Heart left ventricle (tissue), 16 donors: ENCODE measurements at regions not wholly inside any gene's neighbourhood (a gene's known extent, or its start where the extent isn't known, plus 50 kb on each side); places are given as distances from the start of the nearest gene placed in this dataset.
"Not testable (repeated sequence)": the region's sequence is repeated elsewhere in the genome, so short reads cannot be mapped to it uniquely, and the experiment has no call there.

Source experiments
- ATAC-seq, 4 donors: fragments of 200-7000 bp; cut with Tn5 transposase; one replicate each; pipeline ENCODE4 v1.9.1; 2020 to 2022; ENCODE audit warnings: moderate library complexity in 4 of 4, mild to moderate bottlenecking in 3 of 4, moderate number of reproducible peaks in 1 of 4
- DNase-seq, 5 donors: peaks; one replicate each; pipeline ENCODE4 v3.0.0-alpha.2; 2020
- H3K27ac ChIP-seq, 12 donors: fragments of 200-600 bp; sonication (generic) in 4 of 12; one replicate each; pipeline versions ENCODE4 v1.5.0 to v1.8.0; 2016 to 2022; ENCODE audit warnings: mild to moderate bottlenecking in 2 of 12
- H3K27me3 ChIP-seq, 9 donors: fragments of 200-600 bp; sonication (generic) in 2 of 9; one replicate each; pipeline versions ENCODE4 v1.5.1 to v1.8.0; 2016 to 2022; ENCODE audit warnings: mild to moderate bottlenecking in 3 of 9
- H3K36me3 ChIP-seq, 9 donors: fragments of 200-600 bp; sonication (generic) in 2 of 9; one replicate each; pipeline versions ENCODE4 v1.5.0 to v1.8.0; 2018 to 2022; ENCODE audit warnings: mild to moderate bottlenecking in 2 of 9
- H3K4me1 ChIP-seq, 12 donors: fragments of 200-600 bp; sonication (generic) in 4 of 12; one replicate each; pipeline versions ENCODE4 v1.5.0 to v1.8.0; 2016 to 2022; ENCODE audit warnings: mild to moderate bottlenecking in 3 of 12
- H3K4me3 ChIP-seq, 12 donors: fragments of 200-600 bp; sonication (generic) in 4 of 12; one replicate each; pipeline versions ENCODE4 v1.5.0 to v1.8.0; 2017 to 2022; ENCODE audit warnings: mild to moderate bottlenecking in 9 of 12, moderate library complexity in 4 of 12
- H3K9me3 ChIP-seq, 12 donors: fragments of 200-600 bp; sonication (generic) in 4 of 12; one replicate each; pipeline versions ENCODE4 v1.5.0 to v1.8.0; 2016 to 2022; ENCODE audit warnings: mild to moderate bottlenecking in 1 of 12
- POLR2A ChIP-seq, 2 donors: fragments of 450-650 bp; IDR thresholded peaks; one replicate each; pipeline ENCODE4 v1.6.1; 2017; ENCODE audit warnings: antibody characterized with exemption in 2 of 2, mild to moderate bottlenecking in 2 of 2, moderate library complexity in 2 of 2
- WGBS, 4 donors: extraction: QIAGEN DNeasy Blood & Tissue Kit in 2 of 4; methylation state at CpG; one replicate each; pipeline versions ENCODE4 v1.1.5 to v1.1.7; 2013 to 2018; 5-methylcytosine and 5-hydroxymethylcytosine counted together
- intact Hi-C, 10 donors: fragments of 100-400 bp; cut with DNase I; formaldehyde crosslinking; loops; one replicate each; pipeline versions ENCODE4 v1.11.1 to v1.14.2; 2022
- TF ChIP-seq, protein P1 (sequence below), 12 donors: fragments of 200-600 bp; sonication (generic) in 4 of 12; IDR thresholded peaks; one replicate each; pipeline versions ENCODE4 v1.5.0 to v1.8.0; 2018 to 2022; ENCODE audit warnings: antibody characterized with exemption in 12 of 12, mild to moderate bottlenecking in 5 of 12
- donor health status: ischemic (EF 13 %, LVEDD 7.1; RV severe dilation, severe dysfunction).
- donor health status: healthy with polysubstance abuse.
- donor health status: DM: no; HTN: yes; CAD: no.
- donor health status: DM: no; HTN: no; CAD: no.
- donor health status: ischemic (EF 25% LVEDD 6.9; RV normal size, moderate dysfunction).
- donor health status: ischemic (EF 25% LVEDD 5.7; RV mildly dilated, moderate dysfunction).
- donor health status: healthy.
- donor health status: DM: yes; HTN: yes; CAD: no.
- donor health status: ischemic (EF 35%, LVEDD 5.7; RV mildly dilated, moderate dysfunction).
- donor health status: nonischemic (EF 11% LVEDD 7.7; RV severe dilation, severe dysfunction).
- donor health status: DM: yes; HTN: yes; CAD: no.
- donor health status: PGD.
- donor health status: ischemic (EF 29% LVEDD 5.4; RV normal size, mild dysfunction).
- donor health status: nonischemic (EF 23%, LVEDD 6.1; RV moderate dilation, normal function).

- H3K36me3 ChIP-seq, result no peaks in the 10 kb centered on the region
- intact Hi-C loops, result no loop called here
- no peaks in the 10 kb centered on the region for H3K9me3 ChIP-seq
- H3K4me3 ChIP-seq, result no peak overlapping the region
- no peak for TF ChIP-seq POLR2A (IDR thresholded peaks at IDR 0.05)
- TF ChIP-seq, protein P1, sequence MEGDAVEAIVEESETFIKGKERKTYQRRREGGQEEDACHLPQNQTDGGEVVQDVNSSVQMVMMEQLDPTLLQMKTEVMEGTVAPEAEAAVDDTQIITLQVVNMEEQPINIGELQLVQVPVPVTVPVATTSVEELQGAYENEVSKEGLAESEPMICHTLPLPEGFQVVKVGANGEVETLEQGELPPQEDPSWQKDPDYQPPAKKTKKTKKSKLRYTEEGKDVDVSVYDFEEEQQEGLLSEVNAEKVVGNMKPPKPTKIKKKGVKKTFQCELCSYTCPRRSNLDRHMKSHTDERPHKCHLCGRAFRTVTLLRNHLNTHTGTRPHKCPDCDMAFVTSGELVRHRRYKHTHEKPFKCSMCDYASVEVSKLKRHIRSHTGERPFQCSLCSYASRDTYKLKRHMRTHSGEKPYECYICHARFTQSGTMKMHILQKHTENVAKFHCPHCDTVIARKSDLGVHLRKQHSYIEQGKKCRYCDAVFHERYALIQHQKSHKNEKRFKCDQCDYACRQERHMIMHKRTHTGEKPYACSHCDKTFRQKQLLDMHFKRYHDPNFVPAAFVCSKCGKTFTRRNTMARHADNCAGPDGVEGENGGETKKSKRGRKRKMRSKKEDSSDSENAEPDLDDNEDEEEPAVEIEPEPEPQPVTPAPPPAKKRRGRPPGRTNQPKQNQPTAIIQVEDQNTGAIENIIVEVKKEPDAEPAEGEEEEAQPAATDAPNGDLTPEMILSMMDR (IDR thresholded peaks at IDR 0.05), result no peak
- ATAC-seq (no peak), DNase-seq (no peak)
- H3K4me1 ChIP-seq, result no peaks in the 10 kb centered on the region
- no peak overlapping the region for H3K27ac ChIP-seq
- H3K27me3 ChIP-seq, result no peaks in the 10 kb centered on the region
- 82 to 91% (median 84%) methylated on average over 1 of the region's 1 CpG for WGBS, 4 donors
Measured at GRCh38 chr12:78293059-78293686, 462.5 kb downstream of the NAV3 start.

DNA sequence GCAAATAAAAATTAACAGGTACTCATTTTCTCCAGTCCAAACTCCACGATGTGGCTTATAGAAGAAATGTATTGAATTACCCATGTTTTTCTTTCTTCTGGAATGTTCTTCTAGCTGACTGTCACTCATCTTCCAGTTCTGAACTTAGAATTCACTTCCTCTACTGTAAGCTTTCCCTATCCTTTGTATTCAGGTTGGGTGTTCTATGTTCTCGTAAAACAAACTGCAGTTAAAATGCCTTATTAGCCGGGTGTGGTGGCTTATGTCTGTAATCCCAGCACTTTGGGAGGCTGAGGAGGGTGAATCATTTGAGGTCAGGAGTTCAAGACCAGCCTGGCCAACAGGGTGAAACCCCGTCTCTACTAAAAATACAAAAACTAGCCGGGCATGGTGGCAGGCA, 470.6 kb downstream of the NAV3 start:
- DNase-seq, intact Hi-C loops, H3K4me3 ChIP-seq, H3K27me3 ChIP-seq, H3K4me1 ChIP-seq, H3K9me3 ChIP-seq, H3K36me3 ChIP-seq, H3K27ac ChIP-seq, ATAC-seq: not testable (repeated sequence)
- 81 to 93% (median 86%) methylated on average over 5 of the region's 5 CpGs for WGBS, 4 donors

DNA sequence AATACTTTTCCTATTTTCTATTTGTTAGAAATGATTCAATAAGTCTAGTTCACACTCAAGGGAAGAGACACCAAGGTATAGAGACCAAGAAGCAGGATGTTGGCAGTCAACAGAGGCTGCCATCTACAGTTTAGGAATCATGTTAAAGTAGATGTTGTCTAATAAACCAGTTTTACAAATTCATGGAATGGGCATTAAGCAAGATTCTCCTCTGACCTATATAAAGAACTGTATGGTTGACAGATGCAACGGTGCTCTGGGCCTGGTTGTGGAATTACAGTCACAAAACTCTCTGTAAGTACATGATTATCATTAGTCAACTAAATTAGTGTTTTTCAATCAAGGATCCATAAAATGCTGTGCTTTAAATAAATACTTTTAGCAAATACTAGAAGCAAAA, 475.1 kb downstream of the NAV3 start:
- no peaks in the 10 kb centered on the region for H3K27me3 ChIP-seq
- intact Hi-C loops, result no loop called here
- ATAC-seq, result no peak
- H3K36me3 ChIP-seq, result no peaks in the 10 kb centered on the region
- no peak overlapping the region for H3K4me3 ChIP-seq
- 71 to 83% (median 77%) methylated on average over 1 of the region's 1 CpG for WGBS, 4 donors
- no peak overlapping the region for H3K27ac ChIP-seq
- TF ChIP-seq, protein P1 (IDR thresholded peaks at IDR 0.05), result no peak
- TF ChIP-seq POLR2A (IDR thresholded peaks at IDR 0.05), result no peak
- DNase-seq, result no peak
- H3K4me1 ChIP-seq, result no peaks in the 10 kb centered on the region
- no peaks in the 10 kb centered on the region for H3K9me3 ChIP-seq

GRCh38 chr12:78306236-78306635, 475.5 kb downstream of the NAV3 start:
- Histone ChIP-seq H3K27ac (no peak overlapping the region), H3K27me3 (no peaks in the 10 kb centered on the region), H3K36me3 (no peaks in the 10 kb centered on the region), H3K4me3 (no peak overlapping the region), H3K9me3 (no peaks in the 10 kb centered on the region), H3K4me1 (no peaks in the 10 kb centered on the region)
- TF ChIP-seq, protein P1 (IDR thresholded peaks at IDR 0.05), result no peak
- no peak for TF ChIP-seq POLR2A (IDR thresholded peaks at IDR 0.05)
- intact Hi-C loops, result no loop called here
- ATAC-seq, result no peak
- DNase-seq, result no peak

DNA sequence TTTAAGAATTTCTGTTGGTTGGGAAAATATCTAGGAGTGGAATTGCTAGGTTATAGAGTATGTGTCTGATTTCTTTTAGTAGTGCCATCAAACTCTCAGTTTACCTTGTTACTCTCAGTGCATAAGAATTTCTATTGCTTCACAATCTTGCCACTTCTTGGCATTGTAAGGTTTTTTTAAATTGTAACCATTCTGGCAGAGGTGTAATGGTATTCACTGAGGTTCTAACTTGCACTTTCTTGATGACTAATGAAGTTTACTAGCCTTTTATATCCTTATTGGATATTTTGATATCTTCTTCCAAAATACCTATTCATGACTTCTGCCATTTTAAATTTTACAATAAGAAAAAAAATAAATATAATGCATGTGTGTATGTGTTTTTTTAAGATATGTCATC, 478.0 kb downstream of the NAV3 start:
- Histone ChIP-seq H3K27me3 (no peaks in the 10 kb centered on the region), H3K9me3 (no peaks in the 10 kb centered on the region), H3K4me1 (no peaks in the 10 kb centered on the region), H3K4me3 (no peak overlapping the region), H3K27ac (no peak overlapping the region), H3K36me3 (no peaks in the 10 kb centered on the region)
- ATAC-seq, result no peak
- intact Hi-C loops, result no loop called here
- TF ChIP-seq, protein P1 (IDR thresholded peaks at IDR 0.05), result no peak
- no peak for DNase-seq
